Keratinocyte (primary cell): ENCODE measurements at regions not wholly inside any gene's neighbourhood (a gene's known extent, or its start where the extent isn't known, plus 50 kb on each side); places are given as distances from the start of the nearest gene placed in this dataset.

ENCODE experiments used
- EZH2 ChIP-seq: IDR thresholded peaks from one replicate; pipeline ENCODE4 v1.6.1; 2012; ENCODE audit warnings: inconsistent platforms, mild to moderate bottlenecking, low read length, moderate library complexity
- TF ChIP-seq, protein P1 (sequence below), 3 experiments: IDR thresholded peaks in 1 of 3; conservative IDR thresholded peaks in 1 of 3; optimal IDR thresholded peaks in 1 of 3; 2 replicates in 2 of 3; 3 replicates in 1 of 3; pipeline versions ENCODE3 to v1.5.1; 2011; ENCODE audit warnings: low read length in 3 of 3, mild to moderate bottlenecking in 3 of 3, moderate library complexity in 2 of 3, control low read depth in 1 of 3, inconsistent platforms in 1 of 3; ENCODE audit not compliant: insufficient read depth in 2 of 3; ENCODE audit errors: extremely low read depth in 1 of 3

DNA sequence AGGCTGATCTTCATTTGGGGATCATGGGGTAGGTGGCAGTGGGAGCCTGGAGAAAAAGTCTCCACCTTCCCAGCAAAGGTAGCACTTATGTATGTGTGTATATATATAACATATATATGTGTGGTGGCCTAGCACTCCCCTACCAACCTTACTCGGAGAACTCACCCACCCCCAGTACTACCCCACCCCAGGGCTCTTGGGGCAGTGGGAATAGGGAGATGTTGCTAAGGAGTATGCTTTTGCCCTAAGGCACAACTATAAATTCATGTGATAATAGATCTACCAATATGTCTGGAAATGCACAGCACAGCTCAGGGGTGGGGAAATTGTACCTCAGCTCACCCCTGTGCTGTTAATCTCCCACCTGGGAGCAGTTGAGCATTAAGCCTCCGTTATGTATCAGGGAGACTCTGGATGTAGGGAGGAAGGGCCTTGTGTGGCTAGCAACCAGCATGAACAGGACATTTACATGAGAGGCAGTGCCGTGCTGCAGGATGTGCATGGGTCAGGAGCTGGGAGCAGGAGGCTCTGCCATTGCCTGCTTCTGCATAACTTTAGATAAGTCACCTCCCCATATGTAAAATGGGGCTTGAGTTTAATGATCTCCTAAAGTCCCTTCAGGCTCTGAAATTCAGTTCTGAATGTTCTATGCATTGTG, 57.3 kb downstream of the C11orf91 start:
- TF ChIP-seq, protein P1, sequence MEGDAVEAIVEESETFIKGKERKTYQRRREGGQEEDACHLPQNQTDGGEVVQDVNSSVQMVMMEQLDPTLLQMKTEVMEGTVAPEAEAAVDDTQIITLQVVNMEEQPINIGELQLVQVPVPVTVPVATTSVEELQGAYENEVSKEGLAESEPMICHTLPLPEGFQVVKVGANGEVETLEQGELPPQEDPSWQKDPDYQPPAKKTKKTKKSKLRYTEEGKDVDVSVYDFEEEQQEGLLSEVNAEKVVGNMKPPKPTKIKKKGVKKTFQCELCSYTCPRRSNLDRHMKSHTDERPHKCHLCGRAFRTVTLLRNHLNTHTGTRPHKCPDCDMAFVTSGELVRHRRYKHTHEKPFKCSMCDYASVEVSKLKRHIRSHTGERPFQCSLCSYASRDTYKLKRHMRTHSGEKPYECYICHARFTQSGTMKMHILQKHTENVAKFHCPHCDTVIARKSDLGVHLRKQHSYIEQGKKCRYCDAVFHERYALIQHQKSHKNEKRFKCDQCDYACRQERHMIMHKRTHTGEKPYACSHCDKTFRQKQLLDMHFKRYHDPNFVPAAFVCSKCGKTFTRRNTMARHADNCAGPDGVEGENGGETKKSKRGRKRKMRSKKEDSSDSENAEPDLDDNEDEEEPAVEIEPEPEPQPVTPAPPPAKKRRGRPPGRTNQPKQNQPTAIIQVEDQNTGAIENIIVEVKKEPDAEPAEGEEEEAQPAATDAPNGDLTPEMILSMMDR (optimal IDR thresholded peaks at IDR 0.05 in 1 of 3, IDR thresholded peaks at IDR 0.05 in 1 of 3, conservative IDR thresholded peaks at IDR 0.05 in 1 of 3; ENCODE audit: extremely low read depth in 1 of 3, insufficient read depth in 2 of 3, low read length in 3 of 3) = no peak
- no peak for TF ChIP-seq EZH2
